ENCODE measurements at regions not wholly inside any gene's neighbourhood (a gene's known extent, or its start where the extent isn't known, plus 50 kb on each side); places are given as distances from the start of the nearest gene placed in this dataset.

DNA sequence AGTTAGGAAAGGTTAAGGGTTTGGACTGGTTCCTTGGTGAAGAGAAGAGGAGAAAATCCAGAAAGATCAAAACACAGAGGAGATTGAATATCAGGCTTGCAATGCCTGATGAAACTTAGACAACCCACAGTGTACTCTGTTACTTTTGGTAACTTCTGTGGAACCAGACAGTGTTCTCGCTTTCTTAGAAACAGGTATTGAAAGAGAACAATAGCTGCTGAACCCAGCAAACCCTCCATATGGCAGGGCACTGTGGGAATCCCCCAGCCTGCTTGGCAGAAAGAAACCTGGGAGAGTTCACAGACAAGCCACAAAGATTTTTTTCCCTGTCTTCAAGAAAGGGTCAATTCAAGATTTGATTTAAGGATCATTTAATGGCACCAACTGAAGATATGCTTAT, 342.8 kb downstream of the FOXA2 start:
- Histone ChIP-seq H3K9me3 (replicated peaks) (no peaks in the 10 kb centered on the region), H3K4me3 (no peak overlapping the region), H3K27ac (replicated peaks) (no peak overlapping the region), H3K4me1 (no peaks in the 10 kb centered on the region), H3K27me3 (ENCODE audit: low read depth) (peaks cover 26% of the 10 kb centered on the region), H3K36me3 (no peaks in the 10 kb centered on the region)
- intact Hi-C loops (cut with micrococcal nuclease), result no loop called here
- TF ChIP-seq, protein P1, sequence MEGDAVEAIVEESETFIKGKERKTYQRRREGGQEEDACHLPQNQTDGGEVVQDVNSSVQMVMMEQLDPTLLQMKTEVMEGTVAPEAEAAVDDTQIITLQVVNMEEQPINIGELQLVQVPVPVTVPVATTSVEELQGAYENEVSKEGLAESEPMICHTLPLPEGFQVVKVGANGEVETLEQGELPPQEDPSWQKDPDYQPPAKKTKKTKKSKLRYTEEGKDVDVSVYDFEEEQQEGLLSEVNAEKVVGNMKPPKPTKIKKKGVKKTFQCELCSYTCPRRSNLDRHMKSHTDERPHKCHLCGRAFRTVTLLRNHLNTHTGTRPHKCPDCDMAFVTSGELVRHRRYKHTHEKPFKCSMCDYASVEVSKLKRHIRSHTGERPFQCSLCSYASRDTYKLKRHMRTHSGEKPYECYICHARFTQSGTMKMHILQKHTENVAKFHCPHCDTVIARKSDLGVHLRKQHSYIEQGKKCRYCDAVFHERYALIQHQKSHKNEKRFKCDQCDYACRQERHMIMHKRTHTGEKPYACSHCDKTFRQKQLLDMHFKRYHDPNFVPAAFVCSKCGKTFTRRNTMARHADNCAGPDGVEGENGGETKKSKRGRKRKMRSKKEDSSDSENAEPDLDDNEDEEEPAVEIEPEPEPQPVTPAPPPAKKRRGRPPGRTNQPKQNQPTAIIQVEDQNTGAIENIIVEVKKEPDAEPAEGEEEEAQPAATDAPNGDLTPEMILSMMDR (IDR thresholded peaks at IDR 0.05; ENCODE audit: borderline replicate concordance), result no peak
- no peak for DNase-seq

DNA sequence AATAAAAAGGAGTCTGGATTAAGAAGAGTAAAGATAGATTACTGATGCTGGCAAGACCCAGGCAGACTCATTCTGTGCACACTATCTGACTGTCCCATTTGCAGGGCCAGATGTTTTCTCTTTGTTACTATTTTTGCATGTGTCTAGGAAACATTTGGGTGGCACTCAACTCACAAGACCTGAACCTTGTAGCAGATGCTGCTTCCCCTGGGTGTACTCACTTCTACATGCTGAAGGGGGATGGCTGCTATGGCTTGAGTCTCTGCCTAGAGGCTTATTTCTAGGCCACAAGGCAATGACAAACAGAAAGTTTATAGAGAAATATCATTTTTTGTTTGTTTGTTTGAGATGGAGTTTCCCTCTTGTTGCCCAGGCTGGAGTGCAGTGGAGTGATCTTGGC, 351.4 kb downstream of the FOXA2 start:
- Histone ChIP-seq H3K27me3 (ENCODE audit: low read depth) (peaks cover 37% of the 10 kb centered on the region), H3K4me1 (no peaks in the 10 kb centered on the region), H3K27ac (replicated peaks) (no peak overlapping the region), H3K4me3 (no peak overlapping the region), H3K9me3 (replicated peaks) (no peaks in the 10 kb centered on the region), H3K36me3 (no peaks in the 10 kb centered on the region)
- DNase-seq, result no peak
- TF ChIP-seq, protein P1 (IDR thresholded peaks at IDR 0.05; ENCODE audit: borderline replicate concordance), result no peak
- intact Hi-C loops (cut with micrococcal nuclease), result no loop called here

DNA sequence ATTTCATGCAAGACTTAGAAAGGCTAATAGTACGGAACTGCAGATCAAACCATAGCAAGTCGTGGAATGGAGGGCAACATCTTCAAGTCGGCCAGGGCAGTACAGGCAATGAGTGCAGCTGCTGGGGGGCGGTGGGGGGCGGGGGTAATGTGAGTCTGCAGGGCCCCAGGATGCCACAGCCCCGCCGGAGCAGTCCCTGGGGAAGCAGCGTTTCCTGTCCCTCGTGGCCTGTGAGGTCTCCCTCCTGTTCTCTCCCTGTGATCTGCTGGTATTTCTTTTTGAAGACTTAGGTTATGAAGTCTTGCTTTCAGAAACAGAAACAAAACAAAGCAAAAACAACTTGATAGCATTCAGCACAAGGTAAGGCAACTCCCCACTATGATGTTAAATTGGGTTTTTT, 351.9 kb downstream of the FOXA2 start:
- Histone ChIP-seq H3K27ac (replicated peaks) (no peak overlapping the region), H3K4me1 (no peaks in the 10 kb centered on the region), H3K4me3 (no peak overlapping the region), H3K9me3 (replicated peaks) (no peaks in the 10 kb centered on the region), H3K36me3 (no peaks in the 10 kb centered on the region), H3K27me3 (ENCODE audit: low read depth) (peaks cover 37% of the 10 kb centered on the region)
- intact Hi-C loops (cut with micrococcal nuclease), result no loop called here
- DNase-seq, result no peak
- TF ChIP-seq, protein P1 (IDR thresholded peaks at IDR 0.05; ENCODE audit: borderline replicate concordance), result no peak

DNA sequence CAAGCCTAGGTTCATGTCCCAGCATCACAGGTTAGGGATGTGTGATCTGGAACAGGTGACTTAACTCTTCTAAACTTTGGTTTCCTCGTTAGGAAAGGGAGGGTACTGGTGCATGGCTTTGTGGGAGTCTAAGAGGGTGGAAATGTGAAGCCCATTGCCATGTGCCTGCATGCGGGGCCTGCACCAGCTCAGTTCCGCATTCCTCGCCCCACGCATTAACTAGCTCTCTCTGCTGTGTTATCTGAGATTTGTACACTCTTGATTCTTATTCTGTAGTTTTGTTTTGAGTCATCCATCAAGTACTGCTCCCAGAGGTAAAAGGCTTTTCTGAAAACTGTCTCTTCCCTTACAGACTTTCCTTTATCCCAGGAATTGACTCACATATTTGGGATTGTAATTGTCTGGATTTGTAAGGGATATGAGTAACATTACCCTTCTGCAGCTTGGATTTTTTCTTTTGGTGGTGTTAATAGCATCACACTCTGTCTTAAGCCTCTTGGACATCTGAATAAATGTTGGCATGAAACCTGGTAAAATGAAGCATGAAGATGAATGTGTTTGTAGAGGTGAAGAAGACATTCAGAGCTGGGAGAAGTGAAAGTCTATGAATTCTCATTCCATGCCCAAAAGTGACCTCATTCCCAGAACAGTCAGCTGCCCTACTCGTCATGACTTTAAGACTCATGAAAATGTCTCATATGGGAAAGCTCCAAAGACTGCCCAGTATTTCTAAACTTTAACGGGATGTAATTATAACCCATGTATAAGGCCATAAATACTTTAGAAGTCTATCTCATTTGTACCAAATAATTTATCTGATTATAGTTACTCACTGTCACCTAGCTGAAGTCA, 357.3 kb downstream of the FOXA2 start:
- H3K4me3 ChIP-seq, result no peak overlapping the region
- intact Hi-C loops (cut with micrococcal nuclease), result no loop called here

DNA sequence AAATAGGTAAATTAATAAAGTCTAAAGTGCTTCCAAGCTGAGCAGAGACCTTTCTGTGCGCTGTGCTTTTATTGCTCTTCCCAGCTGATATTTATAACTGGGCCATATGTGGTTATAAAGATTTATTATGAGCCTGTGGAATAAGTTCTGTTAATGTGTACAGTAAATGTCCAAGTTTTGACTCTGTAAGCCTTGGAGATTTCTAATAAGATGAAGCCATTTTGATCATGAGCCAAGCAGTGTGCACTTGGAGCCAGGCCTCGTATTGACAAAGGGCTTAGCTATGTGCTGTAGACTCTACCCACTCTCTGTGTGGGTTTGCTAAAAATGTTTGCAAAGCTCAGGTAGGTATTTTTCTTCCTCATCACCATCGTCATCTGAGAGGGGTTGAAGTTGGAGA, 361.1 kb downstream of the FOXA2 start:
- Histone ChIP-seq H3K9me3 (replicated peaks) (no peaks in the 10 kb centered on the region), H3K4me3 (no peak overlapping the region), H3K36me3 (no peaks in the 10 kb centered on the region), H3K27ac (replicated peaks) (no peak overlapping the region), H3K27me3 (ENCODE audit: low read depth) (no peaks in the 10 kb centered on the region), H3K4me1 (no peaks in the 10 kb centered on the region)
- intact Hi-C loops (cut with micrococcal nuclease), result no loop called here
- TF ChIP-seq, protein P1 (IDR thresholded peaks at IDR 0.05; ENCODE audit: borderline replicate concordance), result no peak
- no peak for DNase-seq

More for the DNA sequence above, 357.3 kb downstream of the FOXA2 start:
- DNase-seq, result no peak
- TF ChIP-seq, protein P1 (IDR thresholded peaks at IDR 0.05; ENCODE audit: borderline replicate concordance), result no peak
- Histone ChIP-seq H3K27ac (replicated peaks) (no peak overlapping the region), H3K36me3 (no peaks in the 10 kb centered on the region), H3K4me1 (no peaks in the 10 kb centered on the region), H3K9me3 (replicated peaks) (no peaks in the 10 kb centered on the region), H3K27me3 (ENCODE audit: low read depth) (peaks cover 7% of the 10 kb centered on the region)
